Breast epithelium (tissue), 4 donors: ENCODE measurements at regions not wholly inside any gene's neighbourhood (a gene's known extent, or its start where the extent isn't known, plus 50 kb on each side); places are given as distances from the start of the nearest gene placed in this dataset.

Experiments
- DNase-seq, 2 donors: peaks; one replicate each; pipeline ENCODE4 v3.0.0-alpha.2; 2019; ENCODE audit warnings: low spot score in 2 of 2
- H3K27ac ChIP-seq, 2 donors: fragments of 200-600 bp; sonication (generic) in 1 of 2; one replicate each; pipeline ENCODE4 v1.5.1; 2016 to 2019; ENCODE audit warnings: mild to moderate bottlenecking in 1 of 2
- H3K27me3 ChIP-seq, 2 donors: fragments of 200-600 bp; sonication (generic) in 1 of 2; one replicate each; pipeline versions ENCODE4 v1.5.1 to v1.6.0; 2017 to 2019; ENCODE audit warnings: control low read depth in 1 of 2, mild to moderate bottlenecking in 1 of 2
- H3K36me3 ChIP-seq: fragments of 200-600 bp; one replicate; pipeline ENCODE4 v1.5.1; 2019
- H3K4me1 ChIP-seq, 2 donors: fragments of 200-600 bp; sonication (generic); one replicate each; pipeline ENCODE4 v1.5.1; 2016 to 2019; ENCODE audit warnings: control low read depth in 1 of 2
- H3K4me3 ChIP-seq, 3 donors: fragments of 200-600 bp; sonication (generic); 1 replicate in 2 of 3; 2 replicates in 1 of 3; pipeline ENCODE4 v1.5.1; 2016 to 2019; ENCODE audit warnings: mild to moderate bottlenecking in 3 of 3, moderate library complexity in 2 of 3
- H3K9me3 ChIP-seq, 2 donors: fragments of 200-600 bp; sonication (generic) in 1 of 2; one replicate each; pipeline ENCODE4 v1.5.1; 2016 to 2019; ENCODE audit warnings: control low read depth in 1 of 2
- POLR2A ChIP-seq: fragments of 450-650 bp; IDR thresholded peaks from one replicate; pipeline ENCODE4 v1.6.1; 2016; ENCODE audit warnings: antibody characterized with exemption, mild to moderate bottlenecking, moderate library complexity
- POLR2AphosphoS5 ChIP-seq, 3 donors: sonication (generic); formaldehyde crosslinking; IDR thresholded peaks; one replicate each; pipeline ENCODE4 v1.6.1; 2017; ENCODE audit warnings: antibody characterized with exemption in 3 of 3
- intact Hi-C: fragments of 100-400 bp; cut with DNase I; formaldehyde crosslinking; loops from one replicate; pipeline ENCODE4 v1.15.1; 2023; ENCODE audit warnings: low total_unique reads
- TF ChIP-seq, protein P1 (sequence below), 3 donors: fragments of 450-650 bp; IDR thresholded peaks; one replicate each; pipeline ENCODE4 v1.5.1; 2016 to 2017; ENCODE audit warnings: antibody characterized with exemption in 3 of 3, mild to moderate bottlenecking in 3 of 3, moderate library complexity in 3 of 3

DNA sequence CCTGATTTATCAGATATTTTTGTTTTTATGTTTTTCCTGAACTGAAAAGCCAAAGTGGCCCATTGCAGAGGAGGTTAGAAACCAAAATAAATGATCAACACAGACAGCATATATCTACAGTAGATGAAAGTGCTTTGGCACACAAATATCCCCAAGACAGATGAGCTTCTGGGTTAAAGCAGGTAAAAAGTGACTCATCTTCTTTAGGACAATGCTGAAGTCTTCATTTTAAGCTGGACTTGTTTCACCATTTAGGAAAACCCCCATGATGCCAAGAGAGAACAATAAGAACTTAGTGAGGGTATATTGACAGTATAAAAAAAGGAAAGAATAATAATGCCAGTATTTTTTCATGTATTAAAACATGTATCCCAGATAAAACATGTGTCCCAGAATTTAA lies 100.8 kb upstream of the OR9G4 start:
- no peaks in the 10 kb centered on the region for H3K4me1 ChIP-seq
- no peaks in the 10 kb centered on the region for H3K27me3 ChIP-seq
- H3K4me3 ChIP-seq: no peak overlapping the region
- no peaks in the 10 kb centered on the region for H3K36me3 ChIP-seq
- no peak for DNase-seq
- intact Hi-C loops: loop anchor here (10.0 kb wide), 1 partner anchor 396 kb away; no protein-coding TSS in a partner anchor
- TF ChIP-seq, protein P1, sequence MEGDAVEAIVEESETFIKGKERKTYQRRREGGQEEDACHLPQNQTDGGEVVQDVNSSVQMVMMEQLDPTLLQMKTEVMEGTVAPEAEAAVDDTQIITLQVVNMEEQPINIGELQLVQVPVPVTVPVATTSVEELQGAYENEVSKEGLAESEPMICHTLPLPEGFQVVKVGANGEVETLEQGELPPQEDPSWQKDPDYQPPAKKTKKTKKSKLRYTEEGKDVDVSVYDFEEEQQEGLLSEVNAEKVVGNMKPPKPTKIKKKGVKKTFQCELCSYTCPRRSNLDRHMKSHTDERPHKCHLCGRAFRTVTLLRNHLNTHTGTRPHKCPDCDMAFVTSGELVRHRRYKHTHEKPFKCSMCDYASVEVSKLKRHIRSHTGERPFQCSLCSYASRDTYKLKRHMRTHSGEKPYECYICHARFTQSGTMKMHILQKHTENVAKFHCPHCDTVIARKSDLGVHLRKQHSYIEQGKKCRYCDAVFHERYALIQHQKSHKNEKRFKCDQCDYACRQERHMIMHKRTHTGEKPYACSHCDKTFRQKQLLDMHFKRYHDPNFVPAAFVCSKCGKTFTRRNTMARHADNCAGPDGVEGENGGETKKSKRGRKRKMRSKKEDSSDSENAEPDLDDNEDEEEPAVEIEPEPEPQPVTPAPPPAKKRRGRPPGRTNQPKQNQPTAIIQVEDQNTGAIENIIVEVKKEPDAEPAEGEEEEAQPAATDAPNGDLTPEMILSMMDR (IDR thresholded peaks at IDR 0.05): no peak
- no peak for TF ChIP-seq POLR2AphosphoS5 (IDR thresholded peaks at IDR 0.05)
- no peak for TF ChIP-seq POLR2A
- H3K9me3 ChIP-seq: no peaks in the 10 kb centered on the region
- H3K27ac ChIP-seq: no peak overlapping the region

DNA sequence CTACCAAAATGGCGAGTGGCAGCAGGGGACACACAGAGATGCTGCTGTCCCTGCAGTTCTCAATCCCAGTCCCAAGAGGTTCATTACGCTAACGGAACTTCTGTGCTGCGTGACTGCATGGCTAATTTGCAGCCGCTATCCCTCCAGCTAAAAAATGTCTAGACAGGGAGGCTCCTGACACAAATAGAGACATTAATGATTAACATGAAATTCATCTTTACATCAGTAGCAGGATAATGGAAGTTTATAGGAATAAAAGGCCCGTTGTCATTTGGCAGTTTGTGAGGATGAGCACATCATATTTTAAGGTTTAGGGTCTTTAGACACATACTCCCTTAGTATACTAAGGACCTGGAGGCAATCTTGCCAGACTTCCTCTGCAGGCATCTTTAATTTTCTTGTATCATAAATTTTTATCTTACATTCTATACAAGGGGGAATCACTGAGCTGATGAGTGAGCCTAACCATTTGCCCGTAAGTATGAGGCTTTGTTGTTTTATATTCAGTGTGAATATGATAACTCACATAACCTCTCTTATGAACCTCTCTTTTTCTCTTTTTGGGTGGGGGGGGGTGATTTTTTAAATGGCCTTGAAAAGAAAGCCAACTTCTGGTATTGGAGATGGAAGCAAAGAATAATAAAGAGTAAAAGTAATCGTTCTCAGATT lies 99.8 kb upstream of the OR9G4 start:
- H3K27ac ChIP-seq: no peak overlapping the region
- H3K4me3 ChIP-seq: no peak overlapping the region

GRCh38 chr11:56846631-56847576 lies 98.4 kb upstream of the OR9G4 start:
- no peak overlapping the region for H3K4me3 ChIP-seq
- H3K9me3 ChIP-seq: no peaks in the 10 kb centered on the region
- TF ChIP-seq, protein P1 (IDR thresholded peaks at IDR 0.05): no peak
- TF ChIP-seq POLR2AphosphoS5 (IDR thresholded peaks at IDR 0.05) (no peak), POLR2A (no peak)
- H3K27me3 ChIP-seq: no peaks in the 10 kb centered on the region
- H3K27ac ChIP-seq: no peak overlapping the region
- intact Hi-C loops: loop anchor here (10.0 kb wide), 1 partner anchor 398 kb away; no protein-coding TSS in a partner anchor
- no peak for DNase-seq
- H3K36me3 ChIP-seq: no peaks in the 10 kb centered on the region
- H3K4me1 ChIP-seq: no peaks in the 10 kb centered on the region

More for the DNA sequence above, 99.8 kb upstream of the OR9G4 start:
- no peaks in the 10 kb centered on the region for H3K9me3 ChIP-seq
- H3K4me1 ChIP-seq: no peaks in the 10 kb centered on the region
- TF ChIP-seq, protein P1 (IDR thresholded peaks at IDR 0.05): no peak
- TF ChIP-seq POLR2A (no peak), POLR2AphosphoS5 (IDR thresholded peaks at IDR 0.05) (no peak)
- H3K27me3 ChIP-seq: no peaks in the 10 kb centered on the region
- H3K36me3 ChIP-seq: no peaks in the 10 kb centered on the region
- intact Hi-C loops: loop anchor here (10.0 kb wide), 1 partner anchor 397 kb away; no protein-coding TSS in a partner anchor
- no peak for DNase-seq

DNA sequence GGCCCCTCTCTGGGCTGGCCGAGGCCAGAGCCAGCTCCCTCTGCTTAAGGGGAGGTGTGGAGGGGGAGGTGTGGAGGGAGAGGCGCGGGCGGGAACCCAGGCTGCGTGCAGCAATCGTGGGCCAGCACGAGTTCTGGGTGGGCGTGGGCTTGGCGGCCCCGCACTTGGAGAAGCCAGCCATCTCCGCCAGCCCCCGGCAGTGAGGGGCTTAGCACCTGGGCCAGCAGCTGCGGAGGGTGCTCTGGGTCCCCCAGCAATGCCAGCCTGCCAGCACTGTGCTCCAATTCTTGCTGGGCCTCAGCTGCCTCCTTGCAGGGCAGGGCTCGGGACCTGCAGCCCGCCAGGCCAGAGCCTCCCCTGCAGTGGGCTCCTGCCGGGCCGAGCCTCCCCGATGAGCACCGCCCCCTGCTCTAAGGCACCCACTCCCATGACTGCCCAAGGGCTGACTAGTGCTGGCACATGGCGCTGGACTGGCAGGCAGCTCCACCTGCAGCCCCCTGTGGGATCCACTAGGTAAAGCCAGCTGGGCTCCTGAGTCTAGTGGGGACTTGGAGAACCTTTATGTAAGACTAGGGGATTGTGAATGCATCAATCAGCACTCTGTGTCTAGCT lies 96.7 kb upstream of the OR9G4 start:
- intact Hi-C loops: loop anchor here (10.0 kb wide), 1 partner anchor 400 kb away; no protein-coding TSS in a partner anchor
- Histone ChIP-seq H3K9me3 (no peaks in the 10 kb centered on the region), H3K4me3 (no peak overlapping the region), H3K27me3 (no peaks in the 10 kb centered on the region), H3K27ac (no peak overlapping the region), H3K4me1 (no peaks in the 10 kb centered on the region), H3K36me3 (no peaks in the 10 kb centered on the region)
- no peak for TF ChIP-seq POLR2AphosphoS5 (IDR thresholded peaks at IDR 0.05)
- TF ChIP-seq, protein P1 (IDR thresholded peaks at IDR 0.05): no peak
- TF ChIP-seq POLR2A: no peak
- no peak for DNase-seq
